ENCODE measurements at regions not wholly inside any gene's neighbourhood (a gene's known extent, or its start where the extent isn't known, plus 50 kb on each side); places are given as distances from the start of the nearest gene placed in this dataset.
"Not testable (repeated sequence)": the region's sequence is repeated elsewhere in the genome, so short reads cannot be mapped to it uniquely, and the experiment has no call there.

DNA sequence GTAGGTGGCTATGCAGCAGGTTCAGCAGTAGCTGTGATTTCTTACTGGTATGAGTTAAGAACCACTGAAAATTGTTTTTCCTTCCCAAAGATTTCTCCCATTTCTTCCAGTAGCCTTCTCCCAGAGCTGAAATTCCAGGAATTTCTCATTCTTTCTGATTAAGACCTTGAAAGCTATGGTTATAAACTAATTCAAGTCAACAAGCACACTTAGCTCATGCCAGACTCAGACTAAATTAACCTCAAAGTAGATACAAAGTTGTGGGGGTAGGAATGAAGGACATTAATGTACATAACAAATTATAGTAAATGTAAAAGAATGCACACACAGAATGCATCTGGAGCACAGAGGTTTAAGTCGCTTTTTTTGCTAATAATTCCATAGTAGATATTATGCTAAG, 103.6 kb upstream of the SOX11 start:
- no peak for DNase-seq

DNA sequence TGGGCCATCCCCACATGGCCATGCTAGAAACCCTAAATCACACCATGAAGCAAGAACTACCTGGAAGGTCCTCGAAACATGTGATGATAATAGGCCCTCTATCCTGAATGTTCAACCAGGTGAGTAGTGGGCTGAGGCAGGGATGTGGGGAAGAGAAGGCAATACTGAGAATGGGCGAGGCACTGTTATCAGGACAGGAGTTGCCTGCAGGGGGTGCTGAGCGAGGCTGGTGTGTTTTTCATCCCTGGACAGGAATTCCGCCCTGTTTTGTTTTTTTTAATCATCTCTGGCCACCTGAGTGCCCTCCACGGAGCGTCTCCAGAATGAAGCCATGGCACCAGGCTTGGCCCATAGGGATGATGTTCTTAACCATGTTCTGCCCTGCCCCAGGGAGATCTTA, 103.0 kb upstream of the SOX11 start:
- TF ChIP-seq POLR2A (IDR thresholded peaks at IDR 0.05; ENCODE audit: low read length): no peak
- no peak for TF ChIP-seq GATA1 (IDR thresholded peaks at IDR 0.05; ENCODE audit: low read depth, low read length)
- no peak for DNase-seq

More for the DNA sequence above, 103.6 kb upstream of the SOX11 start:
- no peak for TF ChIP-seq POLR2A (IDR thresholded peaks at IDR 0.05; ENCODE audit: low read length)
- no peak for TF ChIP-seq GATA1 (IDR thresholded peaks at IDR 0.05; ENCODE audit: low read depth, low read length)

DNA sequence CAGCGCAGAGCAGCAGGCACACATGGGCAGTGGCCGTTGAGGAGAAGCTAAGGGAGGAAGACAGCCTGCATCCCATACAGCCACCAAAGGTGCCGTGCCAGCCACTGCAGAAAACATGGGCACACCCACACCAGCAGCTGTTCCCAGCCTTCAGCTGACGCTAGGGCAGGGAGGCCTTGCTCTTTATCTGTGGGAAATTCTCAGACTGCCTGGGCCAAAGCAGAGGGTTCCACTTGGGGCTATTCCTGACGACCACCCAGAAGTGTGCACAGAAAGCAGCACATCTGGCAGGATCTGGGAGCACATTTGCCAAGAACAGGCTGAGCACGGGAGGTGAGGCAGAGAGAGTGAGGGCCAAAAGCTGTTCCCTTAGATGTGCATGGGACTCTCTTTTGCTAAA, 101.3 kb upstream of the SOX11 start:
- TF ChIP-seq POLR2A (IDR thresholded peaks at IDR 0.05; ENCODE audit: low read length) (no peak), GATA1 (IDR thresholded peaks at IDR 0.05; ENCODE audit: low read depth, low read length) (no peak)
- DNase-seq: no peak

DNA sequence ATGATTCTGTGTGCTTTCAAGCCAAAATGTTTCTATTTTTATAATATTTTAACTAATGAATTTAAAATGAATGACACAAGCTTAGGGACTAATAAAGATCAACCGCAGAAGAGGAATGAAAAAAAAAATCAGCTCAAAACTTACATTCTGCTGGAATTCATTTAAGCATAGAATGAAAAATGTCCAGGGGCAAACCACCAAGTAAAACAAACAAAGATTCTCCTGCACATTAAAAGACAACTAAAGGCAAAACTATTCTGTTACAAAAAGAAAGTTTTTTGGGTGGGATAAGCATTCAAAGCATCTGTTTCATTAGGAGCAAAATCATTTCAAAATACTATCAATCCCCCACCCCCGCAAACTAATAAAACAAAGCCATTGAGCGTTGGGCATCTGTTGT, 99.3 kb upstream of the SOX11 start:
- DNase-seq: no peak

DNA sequence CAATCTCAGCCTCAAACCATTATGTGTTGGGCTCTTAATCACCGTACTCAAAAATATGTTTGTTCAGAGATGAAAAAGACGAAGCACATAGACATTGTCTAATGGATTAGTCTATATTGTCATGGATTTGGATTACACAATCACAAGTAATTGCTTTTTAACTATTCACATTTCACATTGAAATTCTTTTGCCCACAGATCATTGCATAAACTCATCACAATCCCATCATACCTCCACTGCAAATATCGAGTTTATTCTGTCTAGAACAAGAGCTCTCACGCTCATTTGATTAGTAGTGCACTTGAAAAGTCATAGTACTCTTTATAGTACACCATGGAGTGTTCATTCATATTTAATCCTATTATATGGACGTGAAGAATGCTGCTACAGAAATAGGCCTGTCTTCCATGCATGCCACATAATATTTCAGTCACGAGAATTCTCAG, 97.9 kb upstream of the SOX11 start:
- DNase-seq: no peak
- TF ChIP-seq POLR2A (IDR thresholded peaks at IDR 0.05; ENCODE audit: low read length) (no peak), GATA1 (IDR thresholded peaks at IDR 0.05; ENCODE audit: low read depth, low read length) (no peak)

More for the DNA sequence above, 99.3 kb upstream of the SOX11 start:
- TF ChIP-seq POLR2A (IDR thresholded peaks at IDR 0.05; ENCODE audit: low read length) (no peak), GATA1 (IDR thresholded peaks at IDR 0.05; ENCODE audit: low read depth, low read length) (no peak)

DNA sequence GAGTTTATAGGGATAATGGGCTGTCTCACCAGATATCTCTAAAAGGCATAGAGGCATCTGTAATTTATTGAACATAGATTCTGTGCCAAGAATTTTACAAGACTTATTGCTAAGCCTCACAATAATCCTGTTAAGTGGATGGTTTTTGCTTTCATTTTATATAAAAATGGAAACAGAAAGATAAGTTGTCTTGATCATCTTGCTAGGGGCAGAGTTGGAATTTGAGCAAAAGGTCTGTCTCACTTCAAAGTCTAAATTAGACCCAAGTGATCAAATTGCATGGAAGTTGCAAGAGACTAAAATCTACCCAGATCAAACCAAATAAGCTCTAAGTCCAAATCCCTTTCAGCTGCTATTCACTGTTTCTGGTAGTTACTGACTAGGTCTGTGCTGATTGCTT, 95.3 kb upstream of the SOX11 start:
- TF ChIP-seq GATA1 (IDR thresholded peaks at IDR 0.05; ENCODE audit: low read depth, low read length) (no peak), POLR2A (IDR thresholded peaks at IDR 0.05; ENCODE audit: low read length) (no peak)
- DNase-seq: no peak

DNA sequence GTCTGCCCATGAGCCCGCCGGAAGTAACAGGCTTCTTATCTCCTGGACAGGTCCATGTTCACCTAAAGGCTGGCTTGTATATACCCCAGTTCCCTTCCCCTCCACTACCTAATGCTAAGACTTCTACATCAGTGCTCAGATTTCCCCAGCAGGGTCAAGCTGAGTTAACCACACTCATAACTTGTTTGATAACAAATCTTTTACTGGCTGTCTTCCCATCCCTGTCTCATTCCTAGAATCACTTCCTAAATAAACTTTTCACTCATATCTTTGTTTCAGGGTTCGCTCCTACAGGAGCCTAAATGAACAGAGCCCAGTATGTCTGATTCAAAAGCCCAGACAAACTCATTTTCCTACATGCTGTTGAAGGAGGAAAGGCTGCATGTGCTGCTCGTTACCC, 94.0 kb upstream of the SOX11 start:
- DNase-seq: no peak
- TF ChIP-seq POLR2A (IDR thresholded peaks at IDR 0.05; ENCODE audit: low read length): no peak
- no peak for TF ChIP-seq GATA1 (IDR thresholded peaks at IDR 0.05; ENCODE audit: low read depth, low read length)

DNA sequence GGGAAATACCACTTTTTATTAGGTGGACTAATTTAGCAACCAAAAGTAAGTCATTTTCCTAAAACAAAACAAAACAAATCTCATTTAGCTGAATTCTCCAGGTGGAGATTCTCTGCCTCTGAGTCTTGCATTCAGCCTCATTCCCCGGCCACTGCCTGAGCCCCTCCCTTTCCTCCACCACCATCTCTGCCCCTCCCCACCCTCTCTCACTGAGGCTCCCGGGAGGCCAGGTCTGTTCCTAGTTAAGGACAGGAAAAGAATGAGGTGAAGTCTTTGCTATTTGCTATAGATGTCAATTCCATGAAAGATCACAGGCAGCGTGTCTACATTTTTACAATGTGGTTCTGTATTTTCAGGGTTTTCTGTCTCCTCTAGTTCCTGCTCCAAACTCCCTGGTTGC, 83.0 kb upstream of the SOX11 start:
- no peak for TF ChIP-seq POLR2A (IDR thresholded peaks at IDR 0.05; ENCODE audit: low read length)
- TF ChIP-seq GATA1 (IDR thresholded peaks at IDR 0.05; ENCODE audit: low read depth, low read length): no peak
- DNase-seq: no peak

DNA sequence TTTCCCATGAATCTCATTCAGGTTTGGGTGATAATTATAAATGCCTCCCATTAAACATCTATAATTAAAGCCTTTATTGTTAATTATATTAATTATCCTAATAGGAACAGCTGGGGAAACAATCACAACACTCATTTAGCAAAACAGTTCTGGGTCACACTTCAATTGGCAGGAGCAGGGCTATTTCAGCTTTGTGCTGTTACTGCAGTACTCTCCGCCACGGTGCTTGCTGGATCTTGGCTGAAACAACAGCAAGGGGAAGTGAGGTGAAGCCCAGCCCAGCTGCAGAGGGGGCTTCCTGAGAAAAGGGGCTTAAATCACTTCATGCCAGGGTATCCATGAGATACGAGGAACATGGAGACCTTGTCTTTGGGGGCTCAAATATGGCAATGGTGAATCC, 79.5 kb upstream of the SOX11 start:
- TF ChIP-seq GATA1 (IDR thresholded peaks at IDR 0.05; ENCODE audit: low read depth, low read length): no peak
- no peak for DNase-seq

DNA sequence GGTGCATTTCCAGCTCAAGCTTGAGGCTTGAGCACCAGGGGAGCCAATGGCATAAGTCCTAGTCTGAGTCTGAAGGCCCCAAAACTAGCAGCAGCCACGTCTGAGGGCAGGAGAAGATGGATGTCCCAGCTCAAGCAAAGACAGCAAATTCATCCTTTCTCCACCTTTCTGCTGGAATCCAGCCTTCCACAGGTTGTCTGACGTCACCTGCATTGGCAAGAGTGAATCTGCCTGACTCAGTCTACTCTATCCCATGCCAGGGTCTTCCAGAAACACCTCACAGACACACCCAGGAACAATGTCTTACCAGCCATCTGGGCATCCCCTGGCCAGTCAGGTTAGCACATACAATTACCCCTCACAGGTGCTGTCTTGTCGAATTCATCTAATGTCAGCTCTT, 76.2 kb upstream of the SOX11 start:
- DNase-seq: no peak
- TF ChIP-seq POLR2A (IDR thresholded peaks at IDR 0.05; ENCODE audit: low read length): no peak
- no peak for TF ChIP-seq GATA1 (IDR thresholded peaks at IDR 0.05; ENCODE audit: low read depth, low read length)

DNA sequence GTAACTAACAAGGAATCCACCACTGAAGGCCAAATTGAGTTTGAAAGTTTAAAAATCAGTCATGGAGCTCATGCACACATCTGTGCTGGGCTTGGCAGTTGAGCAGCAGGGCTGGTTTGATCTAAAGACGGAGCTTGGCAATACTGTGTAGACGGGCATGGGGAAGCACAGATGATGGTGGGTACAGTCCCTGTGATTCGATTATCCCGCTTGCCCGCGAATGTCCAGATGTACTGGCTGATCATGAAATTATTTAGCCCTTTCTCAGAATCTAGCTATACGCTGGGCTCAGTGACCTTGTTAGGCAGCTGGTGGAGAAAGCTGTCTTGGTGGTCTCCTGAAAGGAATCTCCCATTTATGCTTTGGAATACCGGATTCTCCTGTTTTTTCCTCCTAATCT, 74.8 kb upstream of the SOX11 start:
- TF ChIP-seq POLR2A (IDR thresholded peaks at IDR 0.05; ENCODE audit: low read length) (no peak), GATA1 (IDR thresholded peaks at IDR 0.05; ENCODE audit: low read depth, low read length) (no peak)

DNA sequence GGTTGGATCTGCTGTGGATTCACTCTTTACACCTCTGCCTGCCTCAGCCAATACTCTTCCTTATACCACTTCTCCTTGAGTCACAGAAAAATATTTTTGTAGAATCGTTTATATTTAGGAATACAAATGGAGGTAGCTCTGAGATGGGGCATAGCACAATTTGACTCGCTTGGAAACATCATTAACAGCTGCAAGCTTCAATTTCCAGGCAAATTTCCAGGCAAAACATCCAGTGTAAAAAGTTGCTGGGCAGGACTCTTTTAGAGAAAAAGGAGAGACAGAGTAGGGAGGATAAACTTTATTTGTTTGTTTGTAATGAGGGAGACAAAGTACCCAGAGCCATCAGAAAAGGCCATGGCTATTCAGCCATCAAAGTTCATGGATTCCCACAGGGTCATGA, 74.4 kb upstream of the SOX11 start:
- TF ChIP-seq GATA1 (IDR thresholded peaks at IDR 0.05; ENCODE audit: low read depth, low read length) (no peak), POLR2A (IDR thresholded peaks at IDR 0.05; ENCODE audit: low read length) (no peak)
- DNase-seq: no peak

More for the DNA sequence above, 74.8 kb upstream of the SOX11 start:
- DNase-seq: no peak

DNA sequence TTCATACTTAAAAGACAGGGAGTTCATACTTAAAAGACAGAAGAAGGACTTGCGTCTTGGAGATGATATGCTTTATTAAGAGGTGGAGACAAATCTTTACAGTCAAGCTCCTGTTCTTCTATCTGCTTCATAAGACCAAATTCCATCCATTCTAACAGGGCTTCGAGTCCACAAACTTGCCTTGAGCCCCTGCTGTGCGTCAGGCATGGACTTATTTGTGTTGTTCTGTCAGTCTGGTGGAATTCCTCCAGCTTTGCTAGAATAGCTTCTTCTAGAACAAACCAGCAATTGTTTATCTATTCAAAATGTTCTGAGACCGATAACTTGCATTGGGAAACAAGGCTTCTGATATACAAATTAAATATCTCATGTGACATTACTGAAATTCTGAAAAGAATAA, 73.9 kb upstream of the SOX11 start:
- no peak for TF ChIP-seq POLR2A (IDR thresholded peaks at IDR 0.05; ENCODE audit: low read length)
- no peak for TF ChIP-seq GATA1 (IDR thresholded peaks at IDR 0.05; ENCODE audit: low read depth, low read length)
- no peak for DNase-seq

DNA sequence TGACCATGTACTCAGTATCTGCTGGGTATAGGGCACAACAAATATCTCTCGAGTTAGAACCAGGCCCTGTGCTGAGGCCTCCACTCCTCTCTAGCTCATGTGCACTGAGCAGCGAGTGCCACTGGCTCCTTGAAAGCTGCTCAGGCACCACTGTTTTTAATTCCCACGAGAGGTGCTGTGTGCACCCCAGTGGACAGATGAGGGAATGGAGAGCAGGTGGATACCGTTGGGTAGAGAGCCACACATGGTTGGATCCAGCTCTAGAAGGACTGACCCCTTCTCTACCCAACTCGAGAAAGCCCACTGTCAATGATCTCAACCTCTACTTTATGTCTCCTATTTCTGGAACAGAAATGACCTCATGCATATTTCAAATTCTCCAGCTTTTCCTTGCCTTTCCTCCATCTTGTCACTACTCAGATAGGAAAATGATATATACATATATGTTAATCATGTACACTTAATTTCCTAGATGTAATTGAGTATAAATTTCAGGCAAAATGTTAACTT, 66.6 kb upstream of the SOX11 start:
- DNase-seq: not testable (repeated sequence)

DNA sequence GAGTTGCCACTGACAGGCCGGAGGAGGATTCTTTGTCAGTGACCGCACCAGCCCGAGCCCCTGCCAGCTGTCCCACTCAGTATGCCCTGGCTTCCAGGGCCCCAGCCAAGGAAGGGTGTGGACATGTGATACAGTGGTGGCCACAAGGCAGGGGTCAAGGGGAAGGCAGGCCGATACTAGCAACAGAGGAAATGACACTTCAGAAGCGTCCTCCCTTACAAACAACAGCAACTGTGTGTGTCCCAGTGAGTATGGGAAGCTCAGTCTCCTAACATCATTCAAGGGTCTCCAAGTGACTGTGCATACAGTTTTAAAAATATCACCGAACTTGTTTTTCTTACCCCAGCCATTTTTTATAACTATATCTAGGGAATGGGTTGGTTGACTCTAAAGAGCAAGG, 63.7 kb upstream of the SOX11 start:
- not testable (repeated sequence) for DNase-seq

DNA sequence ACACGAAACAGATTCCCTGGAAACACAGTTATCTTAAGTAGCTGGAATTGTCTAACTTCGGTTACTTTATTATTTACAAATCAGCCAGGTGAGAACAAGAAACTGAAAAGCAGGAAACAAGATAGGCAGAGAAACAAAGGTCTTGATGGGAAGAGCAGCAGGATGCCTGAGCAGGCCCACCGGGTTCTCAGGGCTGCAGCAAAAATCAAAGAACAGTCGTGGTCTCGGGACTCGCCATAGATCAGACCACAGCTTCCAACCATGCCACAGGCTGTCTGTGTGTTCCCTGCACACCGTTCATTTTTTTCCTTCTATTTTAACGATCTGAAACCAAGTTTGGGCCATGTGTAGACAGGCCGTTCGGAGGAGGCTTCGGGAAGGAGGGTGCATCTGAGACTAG, 62.7 kb upstream of the SOX11 start:
- DNase-seq: not testable (repeated sequence)

DNA sequence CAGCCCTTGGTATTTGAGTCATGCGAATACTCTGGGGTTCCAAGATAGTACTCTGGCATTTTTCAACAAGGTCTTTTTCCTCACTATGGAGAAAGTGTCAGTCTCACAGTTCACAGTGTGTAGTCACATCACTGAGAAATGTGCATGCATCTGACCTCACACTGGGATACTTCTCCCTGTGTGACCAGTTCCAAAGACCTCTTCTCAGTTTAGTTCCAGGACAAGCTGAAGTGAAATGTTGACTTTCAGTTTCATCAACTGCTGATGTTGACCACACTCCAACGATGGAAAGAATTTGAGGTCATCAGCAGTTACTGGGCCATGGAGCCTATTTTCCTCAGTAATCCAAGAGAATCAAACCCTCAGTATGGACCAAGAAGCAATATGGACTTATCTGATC, 55.1 kb upstream of the SOX11 start:
- DNase-seq: not testable (repeated sequence)
